ENCODE measurements at regions not wholly inside any gene's neighbourhood (a gene's known extent, or its start where the extent isn't known, plus 50 kb on each side); places are given as distances from the start of the nearest gene placed in this dataset.

- TF ChIP-seq CTCF (IDR thresholded peaks at IDR 0.05) (no peak), SIN3A (IDR thresholded peaks at IDR 0.05; ENCODE audit: borderline replicate concordance, insufficient read depth, low read depth, low read length) (no peak), POLR2AphosphoS5 (IDR thresholded peaks at IDR 0.05; ENCODE audit: low read depth, low read length) (no peak), REST (IDR thresholded peaks at IDR 0.05; ENCODE audit: insufficient read depth in 1 of 2, low read depth in 2 of 2, low read length in 1 of 2) (no peak)
Measured at GRCh38 chr5:57721226-57721625, 238.6 kb upstream of the ACTBL2 start.

Data from Panc1 (cell line).